ENCODE measurements at regions not wholly inside any gene's neighbourhood (a gene's known extent, or its start where the extent isn't known, plus 50 kb on each side); places are given as distances from the start of the nearest gene placed in this dataset.

GRCh38 chr1:79151006-79151796 is 144.7 kb upstream of the ADGRL4 start:
- no peaks in the 10 kb centered on the region for H3K36me3 ChIP-seq (ENCODE audit: control insufficient read depth in 4 of 4, insufficient read depth in 3 of 4, low read depth in 1 of 4, low read length in 3 of 4)
- TF ChIP-seq EGR1 (IDR thresholded peaks at IDR 0.05; ENCODE audit: low read depth in 2 of 2): no peak
- TF ChIP-seq NR2F2 (IDR thresholded peaks at IDR 0.05): no peak
- TF ChIP-seq FOXA2 (IDR thresholded peaks at IDR 0.05): no peak
- no peak for TF ChIP-seq RAD21 (IDR thresholded peaks at IDR 0.05)
- TF ChIP-seq, protein P1, sequence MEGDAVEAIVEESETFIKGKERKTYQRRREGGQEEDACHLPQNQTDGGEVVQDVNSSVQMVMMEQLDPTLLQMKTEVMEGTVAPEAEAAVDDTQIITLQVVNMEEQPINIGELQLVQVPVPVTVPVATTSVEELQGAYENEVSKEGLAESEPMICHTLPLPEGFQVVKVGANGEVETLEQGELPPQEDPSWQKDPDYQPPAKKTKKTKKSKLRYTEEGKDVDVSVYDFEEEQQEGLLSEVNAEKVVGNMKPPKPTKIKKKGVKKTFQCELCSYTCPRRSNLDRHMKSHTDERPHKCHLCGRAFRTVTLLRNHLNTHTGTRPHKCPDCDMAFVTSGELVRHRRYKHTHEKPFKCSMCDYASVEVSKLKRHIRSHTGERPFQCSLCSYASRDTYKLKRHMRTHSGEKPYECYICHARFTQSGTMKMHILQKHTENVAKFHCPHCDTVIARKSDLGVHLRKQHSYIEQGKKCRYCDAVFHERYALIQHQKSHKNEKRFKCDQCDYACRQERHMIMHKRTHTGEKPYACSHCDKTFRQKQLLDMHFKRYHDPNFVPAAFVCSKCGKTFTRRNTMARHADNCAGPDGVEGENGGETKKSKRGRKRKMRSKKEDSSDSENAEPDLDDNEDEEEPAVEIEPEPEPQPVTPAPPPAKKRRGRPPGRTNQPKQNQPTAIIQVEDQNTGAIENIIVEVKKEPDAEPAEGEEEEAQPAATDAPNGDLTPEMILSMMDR (IDR thresholded peaks at IDR 0.05; ENCODE audit: low read depth, low read length, missing input control): no peak
- TF ChIP-seq SP1 (IDR thresholded peaks at IDR 0.05): no peak
- no peak for TF ChIP-seq REST (IDR thresholded peaks at IDR 0.05)
- no peak for TF ChIP-seq TAF1 (conservative IDR thresholded peaks at IDR 0.05)
- TF ChIP-seq, protein P2, sequence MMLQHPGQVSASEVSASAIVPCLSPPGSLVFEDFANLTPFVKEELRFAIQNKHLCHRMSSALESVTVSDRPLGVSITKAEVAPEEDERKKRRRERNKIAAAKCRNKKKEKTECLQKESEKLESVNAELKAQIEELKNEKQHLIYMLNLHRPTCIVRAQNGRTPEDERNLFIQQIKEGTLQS (IDR thresholded peaks at IDR 0.05): no peak
- TF ChIP-seq, protein P3, sequence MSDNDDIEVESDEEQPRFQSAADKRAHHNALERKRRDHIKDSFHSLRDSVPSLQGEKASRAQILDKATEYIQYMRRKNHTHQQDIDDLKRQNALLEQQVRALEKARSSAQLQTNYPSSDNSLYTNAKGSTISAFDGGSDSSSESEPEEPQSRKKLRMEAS (IDR thresholded peaks at IDR 0.05): no peak
- no peak for TF ChIP-seq JUND (IDR thresholded peaks at IDR 0.05)
- TF ChIP-seq RXRA (IDR thresholded peaks at IDR 0.05): no peak
- no peak for TF ChIP-seq HNF4G (IDR thresholded peaks at IDR 0.05)
- no peak for TF ChIP-seq YY1 (IDR thresholded peaks at IDR 0.05)
- no peak for TF ChIP-seq HNF4A (conservative IDR thresholded peaks at IDR 0.05)
- no peak for TF ChIP-seq ZBTB33 (IDR thresholded peaks at IDR 0.05)
- WGBS: 45% methylated on average over 6 of the region's 6 CpGs
- H3K9me3 ChIP-seq (ENCODE audit: control insufficient read depth in 4 of 4, low read length in 3 of 4): no peaks in the 10 kb centered on the region
- no peak overlapping the region for H3K27ac ChIP-seq (ENCODE audit: low read depth in 1 of 2, low read length in 2 of 2)
- no peaks in the 10 kb centered on the region for H3K4me1 ChIP-seq (ENCODE audit: control insufficient read depth in 4 of 4, insufficient read depth in 4 of 4, low read length in 3 of 4)
- no peak overlapping the region for H3K4me3 ChIP-seq (ENCODE audit: low read depth in 1 of 3, low read length in 3 of 3)
- no peak overlapping the region for H3K9ac ChIP-seq (ENCODE audit: low read depth in 1 of 2, low read length in 2 of 2)
- no peak for DNase-seq (ENCODE audit: low spot score)
- H3K27me3 ChIP-seq (ENCODE audit: control insufficient read depth in 4 of 4, insufficient read depth in 4 of 4, low read length in 3 of 4): no peaks in the 10 kb centered on the region

Measured in liver (tissue), 8 donors.